WTC11 (cell line): ENCODE measurements at regions not wholly inside any gene's neighbourhood (a gene's known extent, or its start where the extent isn't known, plus 50 kb on each side); places are given as distances from the start of the nearest gene placed in this dataset.

Source experiments
- ATAC-seq: fragments of 200-7000 bp; cut with Tn5 transposase; 2 replicates; pipeline ENCODE4 v1.10.0; 2021; ENCODE audit warnings: mild to moderate bottlenecking, moderate library complexity
- CTCF ChIA-PET: fragments of 300-600 bp; sonication (Branson Sonifier 250); formaldehyde crosslinking; loops from one replicate; lab custom pipeline; 2021; ENCODE audit warnings: antibody characterized with exemption; lab: Charles Lee
- POLR2A ChIA-PET: fragments of 350-600 bp; sonication (Branson Sonifier 250); formaldehyde crosslinking; loops from one replicate; lab custom pipeline; 2021; ENCODE audit warnings: antibody characterized with exemption; lab: Charles Lee
- DNase-seq: peaks from one replicate; pipeline ENCODE4 v3.0.0; 2021; ENCODE audit warnings: low spot score
- H3K27ac Mint-ChIP-seq: 2 replicates; pipeline ENCODE4 v1.8.0; 2021; ENCODE audit warnings: mixed read lengths
- H3K27me3 Mint-ChIP-seq: 2 replicates; pipeline ENCODE4 v1.8.0; 2021; ENCODE audit warnings: low read depth, mild to moderate bottlenecking, moderate library complexity, mixed read lengths
- H3K36me3 Mint-ChIP-seq: 2 replicates; pipeline ENCODE4 v1.8.0; 2021; ENCODE audit warnings: mixed read lengths
- H3K4me1 Mint-ChIP-seq: 2 replicates; pipeline ENCODE4 v1.8.0; 2022; ENCODE audit warnings: mixed read lengths
- H3K4me3 Mint-ChIP-seq: 2 replicates; pipeline ENCODE4 v1.8.0; 2021; ENCODE audit warnings: mild to moderate bottlenecking, moderate library complexity, mixed read lengths
- H3K9me3 Mint-ChIP-seq: 2 replicates; pipeline ENCODE4 v1.8.0; 2021; ENCODE audit warnings: mixed read lengths
- CREB1 ChIP-seq: sonication (generic); formaldehyde crosslinking; IDR thresholded peaks from 2 replicates; pipeline ENCODE4 v1.8.0; 2023; ENCODE audit warnings: mild to moderate bottlenecking, missing genetic modification reagents
- CREM ChIP-seq: sonication (generic); formaldehyde crosslinking; IDR thresholded peaks from 2 replicates; pipeline ENCODE4 v1.8.1; 2022; ENCODE audit warnings: mild to moderate bottlenecking, missing genetic modification reagents, moderate library complexity
- FOXK1 ChIP-seq: sonication (generic); formaldehyde crosslinking; IDR thresholded peaks from 2 replicates; pipeline ENCODE4 v1.8.0; 2022; ENCODE audit warnings: mild to moderate bottlenecking, moderate library complexity, missing genetic modification reagents
- HMGXB4 ChIP-seq: sonication (generic); formaldehyde crosslinking; IDR thresholded peaks from 2 replicates; pipeline ENCODE4 v1.8.1; 2023; ENCODE audit warnings: mild to moderate bottlenecking, moderate library complexity, missing genetic modification reagents
- JUN ChIP-seq: sonication (generic); formaldehyde crosslinking; IDR thresholded peaks from 2 replicates; pipeline ENCODE4 v1.8.0; 2023; ENCODE audit warnings: mild to moderate bottlenecking, missing genetic modification reagents
- MAX ChIP-seq: sonication (generic); formaldehyde crosslinking; IDR thresholded peaks from 2 replicates; pipeline ENCODE4 v1.8.0; 2022; ENCODE audit warnings: mild to moderate bottlenecking, missing genetic modification reagents
- MYBL2 ChIP-seq: sonication (generic); formaldehyde crosslinking; IDR thresholded peaks from 2 replicates; pipeline ENCODE4 v1.8.1; 2023; ENCODE audit warnings: mild to moderate bottlenecking, moderate library complexity, missing genetic modification reagents
- NFE2L1 ChIP-seq: sonication (generic); formaldehyde crosslinking; IDR thresholded peaks from 2 replicates; pipeline ENCODE4 v1.8.1; 2023; ENCODE audit warnings: missing genetic modification reagents
- USF1 ChIP-seq: sonication (generic); formaldehyde crosslinking; IDR thresholded peaks from 2 replicates; pipeline ENCODE4 v1.8.0; 2022; ENCODE audit warnings: mild to moderate bottlenecking, missing genetic modification reagents
- USF2 ChIP-seq: sonication (generic); formaldehyde crosslinking; IDR thresholded peaks from 2 replicates; pipeline ENCODE4 v1.8.1; 2023; ENCODE audit warnings: mild to moderate bottlenecking, missing genetic modification reagents, moderate library complexity
- ZNF532 ChIP-seq: fragments of 250-450 bp; sonication (Bioruptor Pico); IDR thresholded peaks from 2 replicates; pipeline ENCODE4 v1.9.0; 2021; ENCODE audit warnings: mild to moderate bottlenecking, borderline replicate concordance
- TF ChIP-seq, protein P1 (sequence below): fragments of 200-600 bp; IDR thresholded peaks from 2 replicates; pipeline ENCODE4 v1.8.0; 2022; ENCODE audit warnings: antibody characterized with exemption
- TF ChIP-seq, protein P2 (sequence below): sonication (generic); formaldehyde crosslinking; IDR thresholded peaks from 2 replicates; pipeline ENCODE4 v1.8.0; 2022; ENCODE audit warnings: mild to moderate bottlenecking, missing genetic modification reagents

DNA sequence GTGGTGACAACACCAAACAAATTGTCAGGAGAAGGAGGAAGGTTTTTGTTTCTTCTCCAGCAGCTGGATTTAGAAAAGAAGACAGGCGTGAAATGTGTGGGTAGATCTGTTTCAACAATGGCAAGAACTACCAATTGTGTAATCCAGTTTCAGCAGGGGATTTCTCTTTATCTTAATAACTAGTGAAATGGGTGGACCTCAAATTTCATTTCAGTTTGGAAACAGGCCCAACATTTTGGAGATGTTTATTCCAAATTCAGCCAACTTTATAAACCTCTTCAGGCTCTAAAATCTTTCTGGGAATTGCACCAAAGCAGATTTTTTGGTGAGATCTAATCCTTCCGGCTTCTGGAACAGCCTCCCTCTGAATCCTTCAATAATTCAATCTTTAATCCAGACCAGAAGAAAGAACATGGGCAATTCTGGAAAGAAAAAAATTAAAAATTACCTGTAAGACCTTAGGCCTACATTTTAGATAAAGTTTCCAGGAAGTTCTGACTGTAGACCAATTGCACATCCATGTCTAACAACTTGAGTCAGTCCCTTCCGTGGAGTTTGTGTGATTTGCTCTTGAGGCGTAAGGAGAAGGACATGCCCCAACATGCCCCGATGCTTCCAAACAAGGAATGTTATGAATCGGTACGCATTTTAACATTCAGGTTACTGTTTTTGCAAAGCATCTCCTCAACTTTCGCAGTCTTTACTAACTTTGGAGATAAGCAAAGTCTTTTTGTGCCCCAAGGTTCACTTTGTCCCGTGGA is 423.6 kb downstream of the IRX1 start:
- Mint-ChIP-seq H3K27ac (no peak overlapping the region), H3K4me1 (peaks cover 20% of the 10 kb centered on the region)

More for the DNA sequence above, 423.6 kb downstream of the IRX1 start:
- CTCF ChIA-PET = interaction anchor here (1.0 kb wide), 1 partner anchor 276 kb away, joined by 4 read pairs; no protein-coding TSS in a partner anchor
- peaks cover 7% of the 10 kb centered on the region for H3K36me3 Mint-ChIP-seq
- POLR2A ChIA-PET = no interaction called here
- DNase-seq (no peak), ATAC-seq (no peak)
- H3K27me3 Mint-ChIP-seq = peaks cover 8% of the 10 kb centered on the region
- H3K9me3 Mint-ChIP-seq = peaks cover 10% of the 10 kb centered on the region
- TF ChIP-seq MYBL2 (CRISPR knock-in tag) (no peak), ZNF532 (CRISPR knock-in tag) (no peak), USF2 (CRISPR knock-in tag) (no peak), HMGXB4 (CRISPR knock-in tag) (no peak), CREB1 (CRISPR knock-in tag) (no peak), USF1 (no peak), MAX (CRISPR knock-in tag) (no peak), JUN (CRISPR knock-in tag) (no peak), NFE2L1 (CRISPR knock-in tag) (no peak), FOXK1 (no peak), CREM (CRISPR knock-in tag) (no peak)
- TF ChIP-seq, protein P1, sequence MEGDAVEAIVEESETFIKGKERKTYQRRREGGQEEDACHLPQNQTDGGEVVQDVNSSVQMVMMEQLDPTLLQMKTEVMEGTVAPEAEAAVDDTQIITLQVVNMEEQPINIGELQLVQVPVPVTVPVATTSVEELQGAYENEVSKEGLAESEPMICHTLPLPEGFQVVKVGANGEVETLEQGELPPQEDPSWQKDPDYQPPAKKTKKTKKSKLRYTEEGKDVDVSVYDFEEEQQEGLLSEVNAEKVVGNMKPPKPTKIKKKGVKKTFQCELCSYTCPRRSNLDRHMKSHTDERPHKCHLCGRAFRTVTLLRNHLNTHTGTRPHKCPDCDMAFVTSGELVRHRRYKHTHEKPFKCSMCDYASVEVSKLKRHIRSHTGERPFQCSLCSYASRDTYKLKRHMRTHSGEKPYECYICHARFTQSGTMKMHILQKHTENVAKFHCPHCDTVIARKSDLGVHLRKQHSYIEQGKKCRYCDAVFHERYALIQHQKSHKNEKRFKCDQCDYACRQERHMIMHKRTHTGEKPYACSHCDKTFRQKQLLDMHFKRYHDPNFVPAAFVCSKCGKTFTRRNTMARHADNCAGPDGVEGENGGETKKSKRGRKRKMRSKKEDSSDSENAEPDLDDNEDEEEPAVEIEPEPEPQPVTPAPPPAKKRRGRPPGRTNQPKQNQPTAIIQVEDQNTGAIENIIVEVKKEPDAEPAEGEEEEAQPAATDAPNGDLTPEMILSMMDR = no peak
- TF ChIP-seq, protein P2, sequence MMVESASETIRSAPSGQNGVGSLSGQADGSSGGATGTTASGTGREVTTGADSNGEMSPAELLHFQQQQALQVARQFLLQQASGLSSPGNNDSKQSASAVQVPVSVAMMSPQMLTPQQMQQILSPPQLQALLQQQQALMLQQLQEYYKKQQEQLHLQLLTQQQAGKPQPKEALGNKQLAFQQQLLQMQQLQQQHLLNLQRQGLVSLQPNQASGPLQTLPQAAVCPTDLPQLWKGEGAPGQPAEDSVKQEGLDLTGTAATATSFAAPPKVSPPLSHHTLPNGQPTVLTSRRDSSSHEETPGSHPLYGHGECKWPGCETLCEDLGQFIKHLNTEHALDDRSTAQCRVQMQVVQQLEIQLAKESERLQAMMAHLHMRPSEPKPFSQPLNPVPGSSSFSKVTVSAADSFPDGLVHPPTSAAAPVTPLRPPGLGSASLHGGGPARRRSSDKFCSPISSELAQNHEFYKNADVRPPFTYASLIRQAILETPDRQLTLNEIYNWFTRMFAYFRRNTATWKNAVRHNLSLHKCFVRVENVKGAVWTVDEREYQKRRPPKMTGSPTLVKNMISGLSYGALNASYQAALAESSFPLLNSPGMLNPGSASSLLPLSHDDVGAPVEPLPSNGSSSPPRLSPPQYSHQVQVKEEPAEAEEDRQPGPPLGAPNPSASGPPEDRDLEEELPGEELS (CRISPR knock-in tag) = no peak
- no peak overlapping the region for H3K4me3 Mint-ChIP-seq
